ENCODE measurements at regions not wholly inside any gene's neighbourhood (a gene's known extent, or its start where the extent isn't known, plus 50 kb on each side); places are given as distances from the start of the nearest gene placed in this dataset.

GRCh38 chr4:17072483-17072882 lies 174.0 kb upstream of the LDB2 start:
- TF ChIP-seq POLR2A (IDR thresholded peaks at IDR 0.05) = no peak
- TF ChIP-seq, protein P1, sequence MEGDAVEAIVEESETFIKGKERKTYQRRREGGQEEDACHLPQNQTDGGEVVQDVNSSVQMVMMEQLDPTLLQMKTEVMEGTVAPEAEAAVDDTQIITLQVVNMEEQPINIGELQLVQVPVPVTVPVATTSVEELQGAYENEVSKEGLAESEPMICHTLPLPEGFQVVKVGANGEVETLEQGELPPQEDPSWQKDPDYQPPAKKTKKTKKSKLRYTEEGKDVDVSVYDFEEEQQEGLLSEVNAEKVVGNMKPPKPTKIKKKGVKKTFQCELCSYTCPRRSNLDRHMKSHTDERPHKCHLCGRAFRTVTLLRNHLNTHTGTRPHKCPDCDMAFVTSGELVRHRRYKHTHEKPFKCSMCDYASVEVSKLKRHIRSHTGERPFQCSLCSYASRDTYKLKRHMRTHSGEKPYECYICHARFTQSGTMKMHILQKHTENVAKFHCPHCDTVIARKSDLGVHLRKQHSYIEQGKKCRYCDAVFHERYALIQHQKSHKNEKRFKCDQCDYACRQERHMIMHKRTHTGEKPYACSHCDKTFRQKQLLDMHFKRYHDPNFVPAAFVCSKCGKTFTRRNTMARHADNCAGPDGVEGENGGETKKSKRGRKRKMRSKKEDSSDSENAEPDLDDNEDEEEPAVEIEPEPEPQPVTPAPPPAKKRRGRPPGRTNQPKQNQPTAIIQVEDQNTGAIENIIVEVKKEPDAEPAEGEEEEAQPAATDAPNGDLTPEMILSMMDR (IDR thresholded peaks at IDR 0.05) = no peak
- no peak for TF ChIP-seq POLR2AphosphoS5 (IDR thresholded peaks at IDR 0.05)
- TF ChIP-seq EP300 (IDR thresholded peaks at IDR 0.05) = no peak

Measured in suprapubic skin (tissue), 4 donors.